GM19239 (cell line): ENCODE measurements at regions not wholly inside any gene's neighbourhood (a gene's known extent, or its start where the extent isn't known, plus 50 kb on each side); places are given as distances from the start of the nearest gene placed in this dataset.

Source experiments
- DNase-seq: peaks from one replicate; pipeline ENCODE4 v3.0.0; 2011; ENCODE audit warnings: low spot score; ENCODE audit not compliant: insufficient read length
- FAIRE-seq: peaks from 2 replicates; lab custom pipeline; 2011; peaks lifted over from hg19 to GRCh38; lab: Jason Lieb, UNC

DNA sequence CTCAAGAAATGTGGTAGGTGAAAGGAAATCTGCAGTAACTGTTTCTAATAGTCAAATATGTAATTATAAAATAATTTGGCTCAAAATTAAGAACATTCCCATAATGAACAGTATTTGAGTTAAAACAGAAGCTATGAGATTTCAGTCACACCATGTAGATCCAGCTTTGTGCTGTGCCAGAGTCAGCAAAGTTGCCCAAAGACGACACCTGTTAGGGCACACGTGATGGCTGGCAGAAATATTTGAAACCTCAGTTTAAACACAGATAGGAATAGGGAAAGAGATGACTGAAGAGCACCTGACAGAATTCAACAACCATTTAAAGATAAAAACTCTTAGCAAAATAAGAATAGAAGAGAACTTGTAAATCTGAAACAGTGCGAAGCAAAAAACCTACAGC lies 129.3 kb downstream of the CD83 start:
- no peak for DNase-seq
- no peak for FAIRE-seq

DNA sequence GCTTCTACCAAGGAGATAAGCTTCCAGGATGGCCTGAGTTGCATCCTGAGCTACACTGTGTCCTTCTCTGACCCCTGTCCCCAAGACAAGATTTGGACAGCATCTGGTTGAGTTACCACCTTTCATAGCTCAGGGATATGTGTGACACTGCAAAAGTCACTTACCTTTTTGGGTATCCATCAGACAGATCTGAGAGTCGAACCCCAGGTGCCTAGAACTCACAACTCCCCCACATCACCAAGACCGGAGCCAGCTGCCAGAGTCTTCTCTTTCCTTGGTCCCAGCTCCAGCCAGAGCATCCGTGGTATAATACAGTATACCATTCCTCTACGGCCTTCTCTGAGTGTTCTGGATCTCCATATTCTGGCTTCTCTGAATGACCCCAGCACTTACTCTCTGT lies 133.0 kb downstream of the CD83 start:
- FAIRE-seq (no peak), DNase-seq (no peak)

DNA sequence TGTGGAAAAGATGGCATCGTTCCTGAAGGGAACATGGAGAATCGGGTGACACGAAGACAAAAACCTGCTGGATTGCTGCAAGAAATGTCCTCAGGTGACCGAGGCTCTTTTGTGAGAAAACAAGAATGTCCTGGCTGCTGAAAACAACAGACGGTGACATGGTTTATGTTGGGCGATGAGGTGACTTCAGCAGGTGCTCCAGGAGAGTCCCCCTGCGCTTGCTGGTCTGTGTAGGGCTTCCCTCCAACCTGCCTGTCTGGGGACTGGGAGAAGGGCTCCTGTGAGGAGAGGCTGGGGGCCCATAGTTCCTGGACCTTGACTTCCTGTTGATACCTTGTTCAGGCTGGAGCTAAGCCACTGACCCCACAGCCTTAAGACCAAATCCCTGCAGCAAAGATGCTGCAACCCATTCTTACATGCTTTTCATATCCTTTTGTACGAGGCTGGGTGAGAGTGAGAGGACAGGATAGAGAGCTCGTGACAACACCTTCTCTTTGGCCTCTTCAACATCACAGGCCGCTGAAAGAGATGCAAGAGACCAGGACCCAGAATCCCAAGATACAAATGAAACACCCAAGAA lies 134.8 kb downstream of the CD83 start:
- FAIRE-seq: no peak
- no peak for DNase-seq

DNA sequence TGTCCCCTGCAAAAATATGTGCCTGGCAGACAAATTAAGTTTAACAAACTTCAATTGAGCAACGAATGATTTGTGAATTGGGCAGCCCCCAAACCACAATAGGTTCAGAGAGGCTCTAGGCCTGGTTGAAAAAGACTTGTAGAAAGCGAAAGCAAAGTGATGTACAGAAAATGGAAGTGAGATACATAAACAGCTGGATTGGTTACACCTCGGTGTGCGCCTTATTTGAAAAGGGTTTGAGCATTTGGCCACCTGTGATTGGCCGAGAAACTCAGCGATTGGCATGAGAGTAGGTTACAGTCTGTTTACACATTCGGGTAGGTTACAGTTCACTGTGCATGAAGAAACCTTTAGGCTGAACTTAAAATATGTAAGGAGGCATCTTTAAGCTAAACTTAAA lies 136.9 kb downstream of the CD83 start:
- FAIRE-seq: peak; percentile 98
- peak; percentile 40 for DNase-seq

DNA sequence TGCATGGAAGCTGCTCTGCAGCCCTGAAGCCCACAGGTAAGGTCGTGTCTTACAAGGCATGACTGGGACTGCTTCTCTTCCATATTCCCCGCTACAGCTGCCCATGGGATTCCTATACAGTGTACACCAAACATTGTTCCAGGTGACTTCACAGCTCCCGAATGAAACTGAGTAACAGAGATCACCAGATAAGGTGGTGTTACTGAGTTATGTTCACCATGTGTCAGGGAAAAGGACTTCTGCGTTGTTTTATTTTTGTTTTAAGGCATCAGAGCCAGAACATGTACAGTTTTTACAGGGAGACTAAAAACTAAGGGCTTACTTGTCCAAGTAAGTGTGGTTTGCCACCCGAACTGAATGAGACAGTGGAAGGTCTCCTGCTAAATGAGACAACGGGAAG lies 138.3 kb downstream of the CD83 start:
- no peak for FAIRE-seq
- DNase-seq: no peak

DNA sequence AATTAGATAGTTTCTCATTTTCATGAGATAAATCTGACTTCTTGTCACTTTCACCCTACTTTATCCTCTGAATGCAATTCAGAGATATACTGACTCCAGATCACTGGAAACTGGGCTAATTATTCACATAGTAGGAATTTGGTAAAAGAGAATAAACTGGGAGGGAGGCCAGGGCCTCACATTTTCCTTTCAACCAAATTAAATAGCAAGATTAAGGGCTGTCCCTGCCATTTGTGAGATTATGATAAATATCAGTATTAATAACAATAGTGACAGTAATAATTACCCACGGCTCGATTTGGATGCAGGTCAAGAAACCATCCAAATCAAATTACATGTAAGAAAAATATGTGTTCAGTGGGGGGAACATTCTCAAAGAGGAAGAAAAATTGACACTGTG lies 140.5 kb downstream of the CD83 start:
- no peak for DNase-seq
- FAIRE-seq: no peak

DNA sequence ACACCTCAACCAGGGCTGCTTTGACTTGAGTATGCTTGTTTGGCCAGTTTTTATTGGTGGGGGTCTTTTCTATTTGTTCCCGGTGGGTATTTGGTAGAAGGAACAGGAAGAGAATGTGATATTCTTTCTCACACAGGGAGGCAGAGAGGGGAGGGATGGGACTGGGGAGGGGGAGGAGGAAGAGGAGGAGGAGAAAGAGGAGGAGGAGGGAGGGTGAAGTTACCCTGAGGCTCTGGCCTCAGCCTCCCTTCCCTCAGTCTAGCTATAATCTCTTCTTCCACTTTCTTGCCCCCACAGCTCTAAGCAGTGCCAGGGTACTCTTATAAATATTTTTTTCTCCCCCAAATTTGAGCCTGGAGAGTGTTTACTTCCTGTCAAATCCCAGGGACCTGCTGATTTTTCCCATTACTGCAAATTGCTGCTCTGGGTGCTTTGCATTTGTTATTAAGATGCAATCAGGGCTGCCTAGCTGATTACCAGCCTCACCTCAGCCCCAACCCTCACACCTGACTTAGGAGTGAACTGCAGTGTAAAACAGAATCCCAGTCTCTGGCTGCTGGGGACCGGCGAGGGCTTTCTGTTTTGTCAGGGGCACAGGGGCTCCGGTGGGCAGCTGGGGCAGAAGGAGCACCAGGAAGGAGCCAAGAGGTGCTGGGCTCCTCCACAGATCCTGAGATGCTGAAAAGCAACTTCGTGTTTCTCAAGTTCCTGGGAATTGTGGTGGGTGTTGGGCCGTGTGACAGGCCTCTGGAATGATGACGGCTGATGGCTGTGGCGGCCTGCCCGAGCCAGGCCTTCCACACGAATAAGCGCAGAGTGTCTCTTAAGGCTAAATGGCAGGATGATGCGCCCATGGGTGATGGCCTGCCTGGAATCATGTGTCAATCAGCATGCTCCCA lies 141.4 kb downstream of the CD83 start:
- DNase-seq: no peak
- FAIRE-seq: no peak

DNA sequence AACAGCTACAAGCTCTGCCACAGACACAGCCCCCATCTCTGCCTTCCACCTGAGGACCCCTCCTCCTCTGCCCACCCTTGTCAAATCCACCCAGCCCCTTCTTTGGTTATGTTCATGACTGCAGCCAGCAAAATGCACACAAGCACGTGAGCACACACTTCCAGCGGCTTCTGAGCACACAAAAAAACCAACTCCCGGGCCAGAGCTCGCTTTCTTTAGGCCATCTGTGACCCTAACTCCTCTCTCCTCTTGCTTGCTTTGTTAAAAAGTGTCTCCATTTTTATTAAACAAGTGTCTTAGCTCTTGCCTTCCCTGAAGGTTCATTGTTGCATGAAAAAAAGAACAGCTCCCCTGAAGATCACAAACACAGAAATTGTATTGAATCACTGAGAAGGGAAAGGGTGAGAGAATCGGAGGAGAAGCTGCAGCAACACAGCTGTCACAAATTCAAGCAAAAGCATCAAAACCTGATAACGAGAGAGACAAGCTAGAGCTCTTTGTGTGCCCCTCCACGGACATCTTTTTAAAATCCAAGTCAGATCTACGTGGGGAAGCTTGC lies 142.1 kb downstream of the CD83 start:
- no peak for FAIRE-seq
- no peak for DNase-seq

DNA sequence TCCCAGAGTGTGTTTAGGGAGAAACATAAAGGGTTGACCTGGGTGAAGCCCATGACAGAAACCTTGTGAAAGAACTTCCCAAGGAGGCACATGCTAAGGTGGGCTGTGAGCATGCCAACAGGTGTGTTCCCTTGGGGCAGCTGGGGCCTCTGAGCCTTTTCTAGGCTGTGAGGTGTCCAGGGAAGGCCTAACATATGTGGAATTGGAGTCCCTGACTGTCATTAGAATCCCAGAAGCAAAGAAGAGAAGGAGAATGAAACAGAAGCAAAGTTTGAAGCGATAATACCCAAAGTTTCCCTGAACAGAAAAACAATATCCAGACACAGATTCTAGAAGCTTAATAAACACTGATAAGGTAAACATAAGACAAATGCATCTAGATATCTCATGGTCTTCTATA lies 143.3 kb downstream of the CD83 start:
- no peak for FAIRE-seq

DNA sequence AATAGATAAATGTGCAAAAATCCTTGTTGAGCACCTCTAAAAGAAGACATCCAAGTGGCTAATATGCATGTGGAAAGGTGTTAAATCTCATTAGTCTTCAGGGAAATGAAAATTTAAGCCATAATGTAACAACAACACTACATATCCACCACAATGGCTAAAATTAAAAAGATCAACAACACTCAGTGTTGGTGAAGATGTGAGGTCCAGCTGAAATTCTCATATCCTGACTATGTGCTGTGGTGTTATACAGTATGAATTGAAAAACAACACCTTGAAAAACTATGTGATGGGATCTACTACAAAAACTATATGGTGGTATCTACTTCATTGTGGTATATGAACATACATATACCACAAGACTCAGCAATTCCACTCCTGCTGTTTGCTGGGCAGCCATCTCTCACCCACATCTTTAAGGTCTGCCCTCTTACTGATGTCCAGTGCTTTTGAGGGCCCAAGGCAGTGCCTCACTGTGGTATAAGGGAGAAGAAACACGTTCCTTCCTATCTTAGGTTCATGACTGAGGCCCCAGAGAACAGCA lies 146.4 kb downstream of the CD83 start:
- FAIRE-seq: no peak

More for the DNA sequence above, 143.3 kb downstream of the CD83 start:
- DNase-seq: no peak

DNA sequence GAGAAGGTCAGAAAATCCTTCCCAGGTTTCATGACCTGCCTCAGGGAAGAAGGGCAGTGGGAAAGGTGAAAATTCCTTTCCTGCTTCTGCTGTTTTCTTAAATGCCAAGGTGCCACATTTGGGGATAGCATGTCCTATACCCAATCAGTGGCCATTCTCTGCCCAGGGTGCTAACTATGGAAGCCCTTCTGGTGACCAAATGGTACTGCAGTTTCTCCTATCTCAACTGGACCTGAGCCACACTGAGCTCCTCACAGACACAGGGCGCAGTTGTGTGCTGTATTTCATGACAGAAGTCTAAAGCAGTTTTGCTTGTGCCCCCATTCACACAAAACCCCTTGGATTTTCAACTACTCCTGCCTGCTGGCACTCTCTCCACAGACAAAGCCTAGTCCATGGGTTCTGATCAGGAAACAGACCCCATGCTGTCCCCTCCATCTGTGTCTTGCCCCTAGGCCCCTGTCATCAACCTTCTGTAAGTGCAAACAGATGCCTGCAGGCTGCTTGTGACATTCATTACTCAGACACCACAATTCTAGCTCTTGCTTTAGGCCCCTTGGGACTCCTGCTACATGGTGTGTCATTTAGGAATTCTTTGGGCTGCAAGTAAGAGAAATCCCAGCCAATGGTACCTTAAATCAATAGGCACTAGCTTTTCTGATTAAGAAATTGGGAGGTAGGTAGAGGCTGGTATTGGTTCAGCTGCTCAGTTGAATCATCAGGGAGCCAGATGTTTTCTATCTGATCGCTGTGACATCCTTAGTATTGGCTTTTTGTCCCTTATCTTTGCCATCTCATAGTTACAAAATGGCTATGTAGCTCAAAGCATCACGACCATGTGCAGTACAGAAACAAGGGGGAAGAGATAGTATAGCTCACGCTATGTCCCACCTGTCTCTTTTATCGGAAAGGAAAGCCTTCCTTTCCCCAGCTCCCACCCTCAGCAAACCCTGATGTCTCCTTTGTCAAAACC lies 147.8 kb downstream of the CD83 start:
- FAIRE-seq (no peak), DNase-seq (no peak)

More for the DNA sequence above, 146.4 kb downstream of the CD83 start:
- DNase-seq: no peak

DNA sequence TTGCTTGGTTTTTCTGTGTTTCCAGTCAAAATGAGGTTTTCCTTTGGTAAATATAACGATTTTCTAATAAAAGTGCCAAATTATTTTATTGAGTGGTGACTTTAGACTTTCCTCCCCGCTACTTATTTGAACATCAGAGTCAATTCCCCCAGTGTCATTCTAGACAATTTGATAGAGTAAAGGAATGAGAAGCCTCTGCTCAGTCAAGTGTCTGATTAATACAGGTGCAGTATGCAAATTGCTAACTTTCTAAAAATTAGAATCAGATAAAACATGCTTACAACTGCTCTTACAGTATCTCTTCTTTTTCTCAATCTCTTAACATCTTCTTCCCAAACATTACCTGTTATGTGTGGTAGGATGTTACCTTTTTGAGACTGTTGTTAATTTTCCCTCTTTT lies 148.7 kb downstream of the CD83 start:
- FAIRE-seq: no peak
- DNase-seq: no peak

DNA sequence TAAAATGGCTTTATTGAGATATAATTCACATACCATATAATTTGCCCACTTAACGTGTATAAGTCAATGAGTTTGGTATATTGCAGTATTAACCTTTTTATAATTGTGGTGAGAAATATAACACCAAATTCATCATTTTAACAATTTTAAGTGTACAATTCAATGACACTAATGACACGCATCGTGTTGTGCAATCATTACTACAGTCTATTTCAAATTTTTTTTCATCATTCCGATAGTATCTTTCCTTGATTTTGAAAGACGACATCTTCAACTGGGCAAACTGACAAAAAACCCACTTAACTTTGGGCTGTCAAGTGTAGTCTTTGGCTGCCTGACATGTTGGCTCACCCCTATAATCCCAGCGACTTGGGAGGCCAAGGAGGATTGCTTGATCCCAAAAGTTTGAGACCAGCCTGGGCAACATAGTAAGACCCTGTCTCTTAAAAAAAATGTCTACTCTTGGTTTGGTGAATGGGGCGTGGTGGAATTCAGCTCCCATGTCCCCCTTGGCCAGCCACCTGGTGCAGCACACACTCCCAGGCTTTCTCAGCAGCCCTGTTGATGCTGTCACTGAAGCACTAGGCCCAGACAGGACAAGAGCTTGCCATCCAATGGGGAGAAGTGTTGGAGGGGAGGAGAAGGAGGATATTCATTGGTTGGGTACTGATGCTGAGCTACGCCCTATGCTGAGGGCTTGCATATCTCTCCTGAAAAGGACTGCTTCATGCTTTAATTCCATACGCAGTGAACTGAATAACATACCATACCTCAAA lies 150.5 kb downstream of the CD83 start:
- no peak for DNase-seq
- no peak for FAIRE-seq

DNA sequence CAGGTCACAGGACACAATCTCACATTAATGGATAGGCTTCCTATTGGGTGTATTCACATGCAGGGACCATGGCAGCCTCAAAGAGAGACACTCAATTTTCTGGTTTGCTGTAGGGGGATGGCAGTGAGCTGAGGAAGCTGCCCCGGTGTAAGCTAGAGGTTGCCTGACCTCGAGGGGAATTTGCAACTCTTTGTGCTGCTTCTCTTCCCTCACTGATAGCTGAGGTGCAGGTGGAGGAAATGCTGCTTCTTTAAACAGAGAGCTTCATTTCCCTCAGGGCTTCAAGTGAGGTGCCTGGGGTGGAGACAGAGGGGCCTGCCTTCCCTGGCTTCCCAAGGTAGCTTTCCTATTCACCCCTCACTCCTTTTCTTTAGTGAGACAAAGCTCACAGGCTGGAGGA lies 151.9 kb downstream of the CD83 start:
- DNase-seq (no peak), FAIRE-seq (no peak)

DNA sequence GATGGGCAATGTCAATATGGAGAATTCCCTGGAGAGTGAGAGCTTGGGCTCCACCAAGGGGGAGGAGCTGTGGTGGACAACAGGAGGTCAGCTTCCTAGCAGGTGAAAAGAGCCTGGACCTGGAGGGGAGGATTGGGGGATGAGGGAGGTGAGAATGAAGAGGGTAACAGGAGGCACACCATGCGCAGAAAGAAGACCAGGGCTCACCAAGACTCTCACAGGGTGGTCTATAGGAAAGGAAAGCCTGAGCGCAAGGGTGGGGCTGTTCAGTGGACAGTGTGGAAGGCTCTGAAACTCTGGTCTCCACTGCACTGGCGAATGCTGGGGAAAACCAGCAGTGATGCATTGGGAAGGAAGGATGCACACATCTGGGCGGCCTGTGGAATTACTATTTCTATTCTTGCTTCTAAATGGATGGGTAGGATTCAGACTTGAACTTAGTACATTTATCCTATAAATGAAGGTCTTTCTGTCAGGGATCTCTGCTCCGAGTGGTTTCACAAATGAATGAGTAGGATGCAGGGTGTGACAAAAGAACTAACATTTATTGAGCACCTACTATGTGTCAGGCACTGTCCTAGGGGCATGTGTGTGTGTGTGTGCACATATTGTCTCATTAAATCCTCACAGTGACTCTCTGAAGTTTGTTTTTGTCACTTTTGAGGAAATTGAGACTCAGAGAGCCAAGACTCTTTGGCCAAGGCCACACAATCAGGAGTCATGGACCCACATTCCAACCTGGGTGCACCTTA lies 152.7 kb downstream of the CD83 start:
- no peak for DNase-seq
- no peak for FAIRE-seq

DNA sequence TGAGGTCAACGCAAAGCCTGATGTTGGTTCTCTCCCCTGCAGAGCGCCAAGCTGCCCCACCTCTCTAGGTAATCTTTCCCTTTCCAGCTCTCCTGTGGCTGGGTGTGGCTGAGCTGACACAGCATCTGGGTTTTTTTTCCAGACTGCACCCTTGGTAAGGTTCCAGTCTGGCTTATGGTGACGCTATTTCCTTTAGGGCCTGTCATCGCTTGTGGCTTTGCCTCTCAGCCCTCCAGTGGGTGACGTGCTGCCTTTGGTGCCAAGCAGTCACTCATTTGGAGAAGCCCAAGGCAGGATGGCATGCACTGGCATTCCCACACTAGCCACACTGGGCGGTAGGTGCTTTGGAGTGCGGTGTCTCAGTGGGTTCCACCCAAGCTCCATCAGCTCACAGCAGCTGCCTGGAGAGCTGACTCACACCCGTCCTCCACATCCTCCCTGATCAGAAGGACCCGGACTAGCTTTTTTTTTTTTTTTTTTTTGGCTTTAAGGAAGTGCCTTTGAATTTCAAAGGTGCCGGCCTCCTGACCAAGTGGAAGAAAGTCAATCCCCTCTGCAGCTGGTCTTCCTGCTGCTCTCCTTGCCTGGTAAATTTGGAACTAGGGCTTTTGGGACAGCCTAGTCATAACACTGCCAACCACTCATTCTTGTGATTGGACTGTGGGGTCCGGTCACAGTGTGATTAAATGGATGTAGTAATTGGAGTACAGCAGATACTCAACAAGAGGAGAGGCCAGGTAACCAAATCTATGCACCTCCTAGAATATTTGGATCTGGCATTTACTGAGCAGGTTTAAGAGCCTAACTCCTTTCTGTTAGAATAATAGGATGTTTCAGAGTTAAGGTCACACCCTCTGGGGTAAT lies 153.6 kb downstream of the CD83 start:
- FAIRE-seq (no peak), DNase-seq (no peak)

DNA sequence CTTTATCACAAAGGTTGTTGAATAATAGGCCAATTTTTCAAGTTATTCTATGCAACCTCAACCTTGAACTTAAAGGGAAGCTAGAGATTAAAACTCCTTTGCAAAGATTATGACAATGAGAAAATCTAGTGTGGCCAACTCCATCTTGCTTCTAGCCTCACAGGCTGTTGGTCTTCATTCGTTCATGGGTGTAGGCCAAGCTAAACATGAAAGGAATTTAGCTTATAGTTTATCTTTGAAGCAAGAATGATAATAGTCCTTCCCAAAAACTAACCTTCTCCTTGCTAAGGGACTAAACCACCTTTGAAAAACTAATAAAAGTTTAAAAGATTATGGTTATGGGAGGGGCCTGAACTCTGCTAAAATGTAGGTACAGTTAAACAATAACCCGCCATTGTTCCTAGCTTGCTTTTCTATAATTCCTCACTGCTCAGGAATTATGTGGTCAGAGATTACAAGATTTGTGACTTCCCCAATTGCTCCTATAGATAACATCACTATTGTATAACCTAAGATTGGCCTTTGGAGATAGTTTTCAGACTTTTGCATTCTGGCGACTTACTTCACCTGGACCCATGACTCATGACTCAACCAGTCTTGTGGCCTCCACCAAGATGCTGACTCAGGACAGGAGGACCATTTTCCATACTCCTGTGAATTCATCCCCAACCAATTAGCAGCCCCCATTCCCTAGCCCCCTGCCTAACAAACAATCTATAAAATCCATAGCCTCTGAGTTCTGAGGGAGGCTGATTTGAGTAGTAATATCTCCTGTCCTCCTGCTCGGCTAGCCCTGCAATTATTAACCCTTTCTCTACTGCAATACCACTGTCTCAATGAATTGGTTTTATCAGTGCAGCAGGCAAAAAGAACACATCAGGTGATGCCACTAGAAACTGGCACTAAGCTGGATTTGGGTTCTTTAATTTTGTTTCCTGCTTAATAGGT lies 154.5 kb downstream of the CD83 start:
- FAIRE-seq: no peak

More for the DNA sequence above, 154.5 kb downstream of the CD83 start:
- DNase-seq: no peak
